ENCODE measurements at regions not wholly inside any gene's neighbourhood (a gene's known extent, or its start where the extent isn't known, plus 50 kb on each side); places are given as distances from the start of the nearest gene placed in this dataset.

- TF ChIP-seq POLR2AphosphoS5 (IDR thresholded peaks at IDR 0.05; ENCODE audit: low read depth, low read length): no peak
- TF ChIP-seq REST (IDR thresholded peaks at IDR 0.05; ENCODE audit: insufficient read depth in 1 of 2, low read depth in 2 of 2, low read length in 2 of 2): no peak
- TF ChIP-seq FOXP2 (optimal IDR thresholded peaks at IDR 0.05; ENCODE audit: borderline replicate concordance, extremely low read depth, extremely low read length, insufficient read depth): no peak
- no peak for TF ChIP-seq TAF1 (IDR thresholded peaks at IDR 0.05; ENCODE audit: borderline replicate concordance, insufficient read depth, low read length)
- no peak for TF ChIP-seq SIN3A (IDR thresholded peaks at IDR 0.05; ENCODE audit: borderline replicate concordance, insufficient read depth, low read length)
Measured at GRCh38 chr1:209262631-209263030, 320.9 kb upstream of the CAMK1G start.

- TF ChIP-seq SIN3A (IDR thresholded peaks at IDR 0.05; ENCODE audit: borderline replicate concordance, insufficient read depth, low read length): no peak
- TF ChIP-seq TAF1 (IDR thresholded peaks at IDR 0.05; ENCODE audit: borderline replicate concordance, insufficient read depth, low read length): no peak
- TF ChIP-seq FOXP2 (optimal IDR thresholded peaks at IDR 0.05; ENCODE audit: borderline replicate concordance, extremely low read depth, extremely low read length, insufficient read depth): no peak
- no peak for TF ChIP-seq POLR2AphosphoS5 (IDR thresholded peaks at IDR 0.05; ENCODE audit: low read depth, low read length)
- TF ChIP-seq REST (IDR thresholded peaks at IDR 0.05; ENCODE audit: insufficient read depth in 1 of 2, low read depth in 2 of 2, low read length in 2 of 2): no peak
Measured at GRCh38 chr1:209265301-209265700, 318.2 kb upstream of the CAMK1G start.

DNA sequence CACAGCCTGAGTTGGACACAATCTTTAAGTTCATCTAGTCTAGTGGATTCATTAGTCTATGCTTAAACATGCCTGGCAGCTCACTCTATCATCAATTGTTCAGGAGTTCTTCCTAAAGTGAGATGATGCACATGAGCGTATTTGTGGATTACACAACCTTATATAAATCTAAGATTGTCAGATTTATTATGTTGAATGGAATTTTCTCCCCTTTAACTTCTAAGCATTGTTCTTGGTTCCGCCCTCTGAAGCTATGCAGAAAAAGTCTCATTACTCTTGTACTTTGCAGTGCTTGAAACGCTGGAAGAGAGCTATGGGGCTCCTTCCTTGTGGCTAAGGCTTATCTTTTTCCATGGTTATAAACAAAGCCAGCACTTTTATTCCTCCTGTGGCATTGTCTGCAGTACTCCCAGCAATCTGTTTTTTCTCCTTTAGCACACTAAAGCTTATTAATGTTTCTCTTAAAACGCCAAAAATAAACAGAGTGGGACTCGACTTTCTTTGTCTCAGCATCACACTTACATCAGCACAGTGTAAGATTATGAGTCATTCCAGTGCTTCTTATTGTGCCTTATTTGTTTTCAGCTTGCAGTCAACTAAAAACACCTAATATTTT, 316.8 kb upstream of the CAMK1G start:
- TF ChIP-seq TAF1 (IDR thresholded peaks at IDR 0.05; ENCODE audit: borderline replicate concordance, insufficient read depth, low read length) (no peak), FOXP2 (optimal IDR thresholded peaks at IDR 0.05; ENCODE audit: borderline replicate concordance, extremely low read depth, extremely low read length, insufficient read depth) (no peak), REST (IDR thresholded peaks at IDR 0.05; ENCODE audit: insufficient read depth in 1 of 2, low read depth in 2 of 2, low read length in 2 of 2) (no peak), SIN3A (IDR thresholded peaks at IDR 0.05; ENCODE audit: borderline replicate concordance, insufficient read depth, low read length) (no peak), POLR2AphosphoS5 (IDR thresholded peaks at IDR 0.05; ENCODE audit: low read depth, low read length) (no peak)

GRCh38 chr1:209267968-209268367, 315.5 kb upstream of the CAMK1G start:
- no peak for TF ChIP-seq FOXP2 (optimal IDR thresholded peaks at IDR 0.05; ENCODE audit: borderline replicate concordance, extremely low read depth, extremely low read length, insufficient read depth)
- no peak for TF ChIP-seq SIN3A (IDR thresholded peaks at IDR 0.05; ENCODE audit: borderline replicate concordance, insufficient read depth, low read length)
- no peak for TF ChIP-seq REST (IDR thresholded peaks at IDR 0.05; ENCODE audit: insufficient read depth in 1 of 2, low read depth in 2 of 2, low read length in 2 of 2)
- TF ChIP-seq POLR2AphosphoS5 (IDR thresholded peaks at IDR 0.05; ENCODE audit: low read depth, low read length): no peak
- no peak for TF ChIP-seq TAF1 (IDR thresholded peaks at IDR 0.05; ENCODE audit: borderline replicate concordance, insufficient read depth, low read length)

Measured in PFSK-1 (cell line).